Colonic mucosa (tissue), 4 donors: ENCODE measurements at regions not wholly inside any gene's neighbourhood (a gene's known extent, or its start where the extent isn't known, plus 50 kb on each side); places are given as distances from the start of the nearest gene placed in this dataset.

Experiments
- DNase-seq: peaks from one replicate; pipeline ENCODE4 v3.0.0-alpha.2; 2020
- H3K27ac ChIP-seq: fragments of 200-600 bp; one replicate; pipeline ENCODE4 v1.8.0; 2021
- H3K27me3 ChIP-seq: fragments of 200-600 bp; one replicate; pipeline ENCODE4 v1.8.0; 2021
- H3K36me3 ChIP-seq: fragments of 200-600 bp; one replicate; pipeline ENCODE4 v1.8.0; 2021
- H3K4me1 ChIP-seq: fragments of 200-600 bp; one replicate; pipeline ENCODE4 v1.8.0; 2021; ENCODE audit warnings: mild to moderate bottlenecking
- H3K4me3 ChIP-seq: fragments of 200-600 bp; one replicate; pipeline ENCODE4 v1.8.0; 2021
- H3K9ac ChIP-seq, 2 donors: one replicate each; pipeline ENCODE4 v1.7.0; 2013; ENCODE audit warnings: control low read depth in 2 of 2, low read depth in 2 of 2, low read length in 2 of 2
- H3K9me3 ChIP-seq: fragments of 200-600 bp; one replicate; pipeline ENCODE4 v1.8.0; 2021
- intact Hi-C: fragments of 100-400 bp; cut with DNase I; formaldehyde crosslinking; loops from one replicate; pipeline ENCODE4 v1.14.1; 2022
- TF ChIP-seq, protein P1 (sequence below): fragments of 200-600 bp; IDR thresholded peaks from one replicate; pipeline ENCODE4 v1.8.0; 2022; ENCODE audit warnings: antibody characterized with exemption, mild to moderate bottlenecking
- donor health status: healthy.
- donor health status: DM: no; HTN: no; CAD: no.
- donor health status: DM: no; HTN: no; CAD: no.

DNA sequence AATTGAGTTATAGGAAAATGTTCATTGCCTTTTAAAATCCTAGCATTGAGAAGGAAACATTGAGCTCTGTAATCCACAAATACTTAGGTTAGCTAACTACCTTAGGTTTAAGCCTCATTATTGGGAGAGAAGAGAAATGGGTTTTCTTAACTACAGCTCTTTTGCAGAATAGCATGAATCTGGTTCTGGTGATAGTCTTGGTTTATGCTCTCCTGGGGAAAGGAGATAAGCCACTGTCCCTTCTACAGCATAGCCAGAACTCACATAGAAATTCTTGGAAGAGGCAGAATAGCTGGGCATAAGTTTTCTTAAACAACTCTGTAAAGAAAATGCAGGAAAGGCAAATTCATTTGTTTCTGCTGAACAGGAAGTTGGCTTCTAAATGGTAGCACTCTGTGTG lies 378.6 kb upstream of the CHRM2 start:
- TF ChIP-seq, protein P1, sequence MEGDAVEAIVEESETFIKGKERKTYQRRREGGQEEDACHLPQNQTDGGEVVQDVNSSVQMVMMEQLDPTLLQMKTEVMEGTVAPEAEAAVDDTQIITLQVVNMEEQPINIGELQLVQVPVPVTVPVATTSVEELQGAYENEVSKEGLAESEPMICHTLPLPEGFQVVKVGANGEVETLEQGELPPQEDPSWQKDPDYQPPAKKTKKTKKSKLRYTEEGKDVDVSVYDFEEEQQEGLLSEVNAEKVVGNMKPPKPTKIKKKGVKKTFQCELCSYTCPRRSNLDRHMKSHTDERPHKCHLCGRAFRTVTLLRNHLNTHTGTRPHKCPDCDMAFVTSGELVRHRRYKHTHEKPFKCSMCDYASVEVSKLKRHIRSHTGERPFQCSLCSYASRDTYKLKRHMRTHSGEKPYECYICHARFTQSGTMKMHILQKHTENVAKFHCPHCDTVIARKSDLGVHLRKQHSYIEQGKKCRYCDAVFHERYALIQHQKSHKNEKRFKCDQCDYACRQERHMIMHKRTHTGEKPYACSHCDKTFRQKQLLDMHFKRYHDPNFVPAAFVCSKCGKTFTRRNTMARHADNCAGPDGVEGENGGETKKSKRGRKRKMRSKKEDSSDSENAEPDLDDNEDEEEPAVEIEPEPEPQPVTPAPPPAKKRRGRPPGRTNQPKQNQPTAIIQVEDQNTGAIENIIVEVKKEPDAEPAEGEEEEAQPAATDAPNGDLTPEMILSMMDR, result no peak
- no peak for DNase-seq
- intact Hi-C loops, result no loop called here

DNA sequence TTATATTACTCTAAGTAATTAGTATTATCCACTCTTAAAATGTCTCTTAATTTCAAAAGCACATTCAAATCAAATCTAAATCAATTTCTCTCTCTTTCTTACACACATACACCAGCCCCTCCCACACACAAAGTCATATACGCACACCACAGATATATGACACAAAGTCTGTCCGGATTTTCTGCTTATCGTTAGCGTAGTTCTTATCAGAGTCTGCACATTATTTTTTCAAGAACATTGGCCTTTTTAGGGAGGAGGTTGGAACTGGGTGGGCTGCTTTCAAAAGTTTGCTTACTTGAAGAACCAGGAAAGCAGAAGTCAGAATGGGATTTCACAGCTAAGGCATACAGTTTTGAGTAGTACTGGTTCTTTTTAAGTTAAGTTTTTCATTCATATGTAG lies 387.6 kb upstream of the CHRM2 start:
- Histone ChIP-seq H3K4me1 (no peaks in the 10 kb centered on the region), H3K9ac (no peak overlapping the region), H3K4me3 (no peak overlapping the region), H3K36me3 (no peaks in the 10 kb centered on the region), H3K9me3 (no peaks in the 10 kb centered on the region), H3K27ac (no peak overlapping the region), H3K27me3 (no peaks in the 10 kb centered on the region)
- intact Hi-C loops, result no loop called here
- DNase-seq, result no peak
- TF ChIP-seq, protein P1, result no peak

More for the DNA sequence above, 378.6 kb upstream of the CHRM2 start:
- Histone ChIP-seq H3K4me1 (no peaks in the 10 kb centered on the region), H3K9me3 (no peaks in the 10 kb centered on the region), H3K9ac (no peak overlapping the region), H3K27me3 (no peaks in the 10 kb centered on the region), H3K27ac (no peak overlapping the region), H3K36me3 (no peaks in the 10 kb centered on the region), H3K4me3 (no peak overlapping the region)

DNA sequence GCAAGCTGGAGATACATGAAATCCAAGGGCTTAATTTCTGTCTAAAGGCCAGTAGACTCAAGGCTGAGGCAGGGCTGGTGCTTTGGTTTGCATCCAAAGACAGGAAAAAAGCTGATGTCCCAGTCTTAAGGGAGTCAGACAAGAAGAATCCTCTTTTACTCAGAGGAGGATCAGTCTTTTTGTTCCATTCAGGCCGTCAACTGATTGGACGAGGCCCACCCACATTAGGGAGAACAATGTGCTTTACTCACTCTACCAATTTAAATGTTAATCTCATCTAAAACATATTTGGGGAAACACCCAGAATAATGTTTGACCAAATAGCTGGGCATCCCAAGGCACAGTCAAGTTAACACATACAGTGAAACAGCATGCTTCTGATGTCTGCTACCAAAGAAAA lies 388.5 kb upstream of the CHRM2 start:
- TF ChIP-seq, protein P1, result no peak

DNA sequence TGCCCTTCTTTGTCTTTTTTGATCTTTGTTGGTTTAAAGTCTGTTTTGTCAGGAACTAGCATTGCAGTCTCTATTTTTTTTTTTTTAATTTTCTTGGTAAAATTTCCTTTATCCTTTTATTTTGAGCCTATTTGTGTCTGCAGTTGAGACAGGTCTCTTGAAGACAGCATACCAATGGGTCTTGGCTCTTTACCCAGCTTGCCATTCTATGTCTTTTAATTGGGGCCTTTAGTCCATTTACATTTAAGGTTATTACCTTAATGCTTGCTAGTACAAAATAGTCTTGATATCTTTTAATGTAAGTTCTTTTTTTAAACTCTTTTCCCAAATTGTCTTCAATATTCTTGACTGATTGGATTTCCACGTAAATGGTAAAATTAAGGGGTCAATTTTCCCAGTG lies 398.3 kb upstream of the CHRM2 start:
- no peak overlapping the region for H3K9ac ChIP-seq
- H3K4me3 ChIP-seq, result no peak overlapping the region
- no peaks in the 10 kb centered on the region for H3K4me1 ChIP-seq
- H3K36me3 ChIP-seq, result no peaks in the 10 kb centered on the region
- no peaks in the 10 kb centered on the region for H3K9me3 ChIP-seq
- no peaks in the 10 kb centered on the region for H3K27me3 ChIP-seq
- TF ChIP-seq, protein P1, result no peak
- no peak overlapping the region for H3K27ac ChIP-seq
- no peak for DNase-seq
- intact Hi-C loops, result no loop called here

More for the DNA sequence above, 388.5 kb upstream of the CHRM2 start:
- no peaks in the 10 kb centered on the region for H3K4me1 ChIP-seq
- H3K27me3 ChIP-seq, result no peaks in the 10 kb centered on the region
- no peaks in the 10 kb centered on the region for H3K36me3 ChIP-seq
- H3K27ac ChIP-seq, result no peak overlapping the region
- no peaks in the 10 kb centered on the region for H3K9me3 ChIP-seq
- intact Hi-C loops, result no loop called here
- DNase-seq, result no peak
- H3K4me3 ChIP-seq, result no peak overlapping the region
- no peak overlapping the region for H3K9ac ChIP-seq

DNA sequence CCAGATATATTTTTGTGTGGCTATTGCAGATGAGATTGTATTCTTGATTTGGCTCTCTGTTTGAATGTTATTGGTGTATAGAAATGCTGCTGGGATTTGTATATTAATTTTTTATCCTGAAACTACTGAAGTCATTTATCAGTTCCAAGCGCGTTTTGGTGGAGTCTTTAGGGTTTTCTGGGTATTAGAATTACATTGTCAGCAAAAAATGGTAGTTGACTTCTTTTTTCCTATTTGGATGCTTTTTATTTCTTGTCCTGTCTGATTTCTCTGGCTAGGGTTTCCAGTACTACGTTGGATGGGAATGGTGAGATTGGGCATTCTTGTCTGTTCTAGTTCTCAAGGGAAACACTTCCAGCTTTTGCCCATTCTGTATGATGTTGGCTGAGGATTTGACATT lies 415.5 kb upstream of the CHRM2 start:
- Histone ChIP-seq H3K27me3 (no peaks in the 10 kb centered on the region), H3K27ac (no peak overlapping the region), H3K4me3 (no peak overlapping the region), H3K4me1 (no peaks in the 10 kb centered on the region), H3K36me3 (no peaks in the 10 kb centered on the region), H3K9ac (no peak overlapping the region), H3K9me3 (no peaks in the 10 kb centered on the region)
- TF ChIP-seq, protein P1, result no peak
- DNase-seq, result no peak
- intact Hi-C loops, result no loop called here

DNA sequence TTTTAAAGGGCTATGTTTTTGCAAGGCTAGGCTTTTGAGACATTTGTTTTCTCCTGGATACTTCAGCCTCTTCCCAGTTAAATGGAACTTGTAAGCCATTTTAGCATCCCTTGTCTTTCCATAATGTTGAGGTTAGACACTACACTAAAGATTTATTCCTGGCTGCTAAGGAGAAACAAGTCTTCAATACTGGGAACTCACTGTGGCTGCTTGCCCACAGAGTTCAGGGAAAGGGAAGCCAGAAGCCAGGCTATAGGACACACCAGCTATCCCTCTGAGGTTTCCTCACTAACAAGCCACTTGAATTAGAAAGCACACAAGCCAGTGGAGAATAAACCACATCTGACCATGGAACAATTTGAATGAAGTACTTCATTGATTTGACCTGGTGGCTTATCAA lies 421.7 kb upstream of the CHRM2 start:
- Histone ChIP-seq H3K9me3 (no peaks in the 10 kb centered on the region), H3K9ac (no peak overlapping the region), H3K4me1 (no peaks in the 10 kb centered on the region), H3K36me3 (no peaks in the 10 kb centered on the region), H3K4me3 (no peak overlapping the region), H3K27me3 (no peaks in the 10 kb centered on the region), H3K27ac (no peak overlapping the region)
- DNase-seq, result no peak
- intact Hi-C loops, result no loop called here
- TF ChIP-seq, protein P1, result no peak
